NCI-H1417 treated with DMSO at 0.1 percent for 48 hours (cell line): ENCODE measurements at regions not wholly inside any gene's neighbourhood (a gene's known extent, or its start where the extent isn't known, plus 50 kb on each side); places are given as distances from the start of the nearest gene placed in this dataset.
A peak's percentile ranks its signal among the peaks of the same experiment; 100 is the strongest.

Experiments
- DNase-seq: peaks from one replicate; lab custom pipeline; 2025; lab: John Stamatoyannopoulos, UW

DNA sequence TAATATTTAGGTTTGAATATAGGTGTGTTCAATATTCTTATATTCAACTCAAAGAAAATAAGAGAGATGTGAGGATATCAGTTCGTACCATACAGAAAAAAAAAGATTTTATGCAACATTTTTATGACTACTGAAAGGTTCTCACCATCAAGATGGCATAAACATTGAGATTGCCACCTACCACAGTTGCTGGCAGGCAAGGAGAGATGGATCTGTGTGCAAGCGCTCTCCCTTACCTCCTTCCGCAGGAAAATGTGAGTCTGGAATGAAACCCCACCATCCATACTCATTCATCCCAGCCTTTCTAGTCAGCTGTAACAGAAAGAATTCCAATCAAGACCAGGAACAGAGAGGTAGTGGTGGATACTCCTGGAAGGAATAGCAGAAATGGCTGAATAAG lies 376.9 kb downstream of the PPP3CA start:
- DNase-seq, result no peak

DNA sequence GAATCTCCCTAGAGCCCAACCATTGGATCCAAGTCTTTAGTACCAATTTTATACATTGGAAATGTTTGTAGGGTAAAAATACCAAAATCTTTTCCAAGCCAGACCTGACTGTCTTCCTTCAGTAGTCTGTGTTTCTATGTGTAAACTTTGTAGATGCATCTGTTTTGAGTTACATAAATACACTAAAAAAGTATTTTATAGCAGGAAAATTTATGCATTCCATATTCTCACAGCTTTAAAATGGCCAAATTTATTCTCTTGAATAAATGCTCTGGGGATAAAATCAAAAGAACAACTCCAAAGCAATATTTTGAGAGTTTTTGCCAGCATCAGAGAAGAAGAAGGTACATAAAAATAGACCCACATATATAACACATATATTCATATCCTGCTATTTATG lies 377.4 kb downstream of the PPP3CA start:
- no peak for DNase-seq

DNA sequence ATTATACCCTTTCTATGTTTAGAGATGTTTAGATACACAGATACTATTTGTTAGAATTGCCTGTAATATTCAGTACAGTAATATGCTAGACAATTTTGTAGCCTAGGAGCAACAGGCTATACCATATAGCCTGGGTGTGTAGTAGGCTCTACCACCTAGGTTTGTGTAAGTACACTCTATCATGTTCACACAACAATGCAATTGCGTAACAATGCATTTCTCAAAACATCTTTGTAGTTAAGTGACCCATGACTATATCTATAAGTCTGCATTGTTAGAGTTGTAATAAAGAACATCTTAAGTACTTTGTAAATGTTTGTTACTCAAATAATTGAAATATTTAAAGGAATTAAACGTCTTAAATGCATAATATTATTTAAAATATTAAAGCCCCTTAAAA lies 379.3 kb downstream of the PPP3CA start:
- DNase-seq, result no peak

DNA sequence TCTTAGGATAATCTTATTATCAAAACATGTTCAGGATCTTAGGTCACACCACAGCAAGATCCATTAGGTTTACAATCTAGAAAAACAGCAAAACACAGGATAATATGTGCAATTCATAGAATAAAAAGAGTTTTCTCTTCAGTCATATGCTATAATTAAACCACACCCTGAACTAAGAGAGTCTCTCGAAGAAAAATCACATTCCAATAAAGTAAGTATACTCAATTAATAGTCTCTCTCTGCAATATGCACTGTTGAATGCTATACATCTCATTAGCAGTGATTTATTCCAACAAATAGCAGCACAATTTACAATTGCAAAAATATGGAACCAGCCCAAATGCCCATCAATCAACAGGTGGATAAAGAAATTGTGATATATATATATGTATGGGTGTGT lies 383.7 kb downstream of the PPP3CA start:
- no peak for DNase-seq

DNA sequence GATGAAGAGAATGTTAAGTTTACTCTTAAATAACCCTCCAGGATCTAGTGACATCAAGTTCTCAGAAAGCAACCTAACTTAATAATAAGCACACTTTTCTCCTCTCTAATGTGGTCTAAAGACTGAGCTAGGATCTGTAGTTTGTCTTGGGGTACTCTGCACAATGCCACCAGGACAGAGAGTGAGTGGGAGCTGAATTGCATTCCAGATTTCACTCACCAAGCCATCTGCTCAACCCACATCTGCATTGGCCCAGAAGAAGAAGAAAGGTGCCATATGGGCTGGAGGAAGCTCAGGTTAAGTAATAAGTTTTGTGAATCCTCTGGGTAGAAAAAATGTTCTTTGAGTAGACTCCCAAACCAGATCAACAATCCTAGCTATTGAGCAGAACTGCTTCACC lies 384.6 kb downstream of the PPP3CA start:
- DNase-seq, result no peak

DNA sequence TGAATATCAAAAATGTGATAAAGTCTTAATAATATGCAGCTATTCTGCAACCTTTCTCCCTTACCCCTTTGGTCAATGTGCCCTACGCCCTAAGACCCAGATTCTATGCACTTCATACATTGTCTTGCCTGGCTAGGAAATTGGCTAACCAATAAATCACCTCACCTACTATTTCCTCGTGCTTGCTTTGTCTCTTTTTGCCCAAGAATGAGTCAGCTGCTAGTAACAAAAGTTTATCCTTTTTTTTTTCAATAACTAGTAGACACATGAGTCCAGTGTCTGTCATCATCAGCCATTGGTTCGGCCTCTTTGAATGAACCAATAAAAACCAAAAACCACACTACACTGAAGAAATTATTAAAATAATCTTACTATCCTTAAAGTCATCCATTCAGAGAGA lies 387.1 kb downstream of the PPP3CA start:
- DNase-seq, result no peak

DNA sequence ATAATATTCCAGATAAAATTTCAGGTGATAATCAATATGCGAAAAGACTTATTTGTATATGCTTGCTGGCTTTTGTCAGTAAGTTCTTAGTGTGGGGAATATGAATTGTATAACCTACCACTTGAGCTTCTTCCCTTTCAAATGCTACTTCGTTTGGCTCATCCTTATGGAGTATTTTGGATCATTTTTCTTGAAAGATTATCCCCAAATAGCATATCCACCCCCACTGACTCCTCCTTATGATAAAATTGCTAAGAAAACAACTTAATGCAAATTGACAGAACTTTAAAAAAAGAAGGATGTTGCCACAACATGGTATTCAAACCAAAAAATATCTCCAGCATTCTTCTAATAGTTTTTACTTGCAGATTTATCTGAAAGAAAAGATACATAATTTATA lies 393.3 kb downstream of the PPP3CA start:
- DNase-seq, result no peak

DNA sequence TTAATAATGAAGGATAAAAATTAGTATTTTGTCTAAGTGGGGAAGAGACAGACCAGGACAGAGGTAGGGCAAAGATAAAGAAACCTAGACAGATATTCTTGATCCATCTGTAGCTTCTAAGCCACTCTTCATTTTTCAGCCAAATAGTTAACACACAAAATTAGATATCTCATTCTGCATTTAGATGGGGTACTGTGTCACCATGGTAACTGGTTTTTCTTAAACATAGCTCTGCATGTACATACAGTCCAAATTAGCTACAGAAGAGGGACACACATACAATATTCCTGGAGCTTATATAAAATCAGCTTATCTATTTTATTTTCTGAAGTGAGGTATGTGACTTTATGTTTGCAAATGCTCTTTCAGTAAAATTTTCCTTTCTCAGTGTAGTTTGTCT lies 393.7 kb downstream of the PPP3CA start:
- no peak for DNase-seq

DNA sequence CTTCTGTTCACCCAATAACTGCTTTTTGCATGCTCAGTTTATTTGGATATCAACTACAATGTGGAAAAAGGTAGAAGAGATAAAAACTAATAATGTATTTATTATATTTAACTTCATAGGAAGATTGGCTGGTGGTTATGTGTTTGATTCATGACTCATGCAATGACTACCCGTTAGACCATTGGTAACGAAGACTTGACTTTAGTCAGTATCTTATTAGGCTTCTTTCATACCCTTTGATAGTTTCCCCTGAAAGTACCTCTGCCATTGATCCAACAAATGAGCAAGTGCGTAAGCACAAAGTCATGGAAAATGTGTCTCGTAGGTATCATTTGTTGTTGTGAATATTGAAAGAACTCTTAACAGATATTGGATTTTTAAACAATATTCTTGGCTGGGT lies 394.7 kb downstream of the PPP3CA start:
- no peak for DNase-seq

DNA sequence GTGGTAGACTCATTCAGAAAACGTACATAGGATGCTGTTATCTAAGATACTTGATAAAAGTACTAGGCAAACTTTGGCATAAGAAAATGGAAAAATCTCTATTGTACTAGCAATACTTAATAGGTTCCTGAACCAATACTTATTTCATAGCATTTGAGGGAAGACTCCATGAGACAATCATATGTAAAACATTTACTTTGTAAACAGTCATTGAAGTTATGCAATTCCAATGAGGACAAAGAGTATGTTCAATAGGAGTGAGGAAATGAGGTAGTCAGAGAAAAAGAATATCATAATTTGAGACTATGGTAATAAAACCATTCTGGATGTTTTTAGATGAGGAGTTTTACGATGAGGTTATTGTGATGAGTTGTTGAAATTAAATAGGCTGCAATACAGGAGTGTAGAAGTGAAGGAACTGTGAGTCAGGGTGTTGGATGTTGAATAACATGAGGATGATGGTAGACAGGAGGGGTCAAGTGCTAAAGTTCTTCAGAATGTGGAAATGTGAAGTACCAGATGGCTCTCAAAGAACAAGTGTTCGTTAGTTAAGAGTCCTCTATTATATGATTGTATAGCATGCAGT lies 397.9 kb downstream of the PPP3CA start:
- DNase-seq, result no peak

DNA sequence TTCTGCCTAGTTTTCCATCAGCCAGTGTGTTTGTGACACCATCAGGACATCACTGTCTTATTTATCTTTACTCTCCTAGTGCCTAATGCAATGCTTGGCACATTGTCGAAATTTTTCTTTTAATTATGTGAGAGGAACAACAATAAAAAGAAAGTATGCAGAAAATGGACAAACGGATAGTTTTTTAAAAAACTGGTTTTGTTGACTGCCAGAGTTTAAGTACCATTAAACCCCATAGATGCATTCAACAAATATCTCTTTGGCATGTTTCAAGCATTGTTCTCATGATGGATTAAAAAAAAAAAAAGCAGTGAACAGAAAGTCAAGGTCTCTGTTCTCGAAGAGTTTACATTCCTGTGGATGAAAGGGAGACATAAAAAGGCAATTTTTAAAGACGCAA lies 398.4 kb downstream of the PPP3CA start:
- DNase-seq, result no peak

DNA sequence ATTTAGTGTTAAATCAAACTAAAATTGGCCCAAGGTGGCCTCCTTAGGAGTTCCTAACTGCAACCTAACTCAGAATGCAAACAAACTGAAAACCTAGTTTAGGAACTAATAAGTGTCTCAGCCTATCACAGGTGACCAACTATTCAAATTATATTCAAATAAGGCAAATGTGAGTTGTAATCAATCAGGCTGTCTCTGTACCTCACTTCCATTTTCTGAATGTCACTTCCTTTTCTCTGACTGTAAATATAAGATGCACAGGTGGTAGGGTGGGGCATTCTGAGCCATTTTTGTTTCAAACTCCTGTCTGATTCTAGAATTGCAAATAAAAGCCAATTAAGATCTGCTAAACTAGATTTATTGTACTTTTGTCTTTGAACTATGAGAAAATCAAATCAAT lies 401.5 kb downstream of the PPP3CA start:
- no peak for DNase-seq

DNA sequence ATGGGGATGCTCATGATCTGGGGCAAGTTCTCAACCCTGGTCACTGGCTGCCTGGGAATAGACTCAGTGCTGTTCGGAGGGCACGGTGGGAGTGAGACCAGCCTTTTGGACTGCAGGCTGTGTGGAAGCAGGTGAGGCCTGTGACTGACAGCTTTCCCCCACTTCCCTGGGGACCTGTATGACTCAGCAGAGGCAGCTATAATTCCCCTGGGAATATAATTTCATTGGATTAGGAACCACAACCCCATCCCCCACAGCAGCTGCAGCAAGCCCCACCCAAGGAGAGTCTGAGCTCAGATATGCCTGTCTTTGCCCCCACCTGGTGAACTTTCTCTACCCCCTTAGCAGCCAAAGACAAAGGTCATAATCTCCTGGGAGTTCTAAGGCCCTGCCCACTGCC lies 408.6 kb downstream of the PPP3CA start:
- DNase-seq, result no peak

DNA sequence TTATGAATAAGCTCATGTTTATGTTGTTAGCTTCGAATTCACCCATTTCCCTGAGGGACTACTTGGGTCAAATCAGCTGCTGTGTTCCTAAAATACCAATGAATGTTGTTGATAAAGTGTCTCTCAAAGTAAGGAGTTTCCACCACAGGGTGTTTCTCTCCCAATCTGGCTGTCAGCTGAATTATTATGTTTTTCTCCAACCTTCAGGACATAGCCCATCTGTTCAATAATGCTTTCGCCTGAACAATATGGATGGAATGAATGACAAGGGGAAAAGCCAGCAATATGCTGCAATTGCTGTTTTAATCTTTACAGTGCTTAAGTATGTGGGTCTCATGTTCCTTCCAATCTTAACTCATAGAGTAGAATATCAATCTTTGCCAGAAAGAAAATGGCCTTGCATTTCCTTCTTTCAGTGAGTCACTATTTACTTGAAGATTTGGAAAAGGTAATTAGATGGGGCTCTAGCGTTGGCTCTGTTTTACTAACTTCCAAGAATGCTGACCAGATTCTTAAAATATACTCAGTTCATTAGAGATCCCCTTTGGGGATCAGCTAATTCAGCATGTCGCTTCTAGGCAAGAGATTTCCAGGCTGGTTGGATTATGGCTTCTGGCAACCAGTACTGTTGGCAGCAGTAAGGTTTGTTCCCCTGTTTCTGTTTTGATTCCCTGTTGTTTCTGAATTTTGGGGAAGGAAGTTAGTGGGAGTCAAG lies 410.5 kb downstream of the PPP3CA start:
- DNase-seq, result no peak

DNA sequence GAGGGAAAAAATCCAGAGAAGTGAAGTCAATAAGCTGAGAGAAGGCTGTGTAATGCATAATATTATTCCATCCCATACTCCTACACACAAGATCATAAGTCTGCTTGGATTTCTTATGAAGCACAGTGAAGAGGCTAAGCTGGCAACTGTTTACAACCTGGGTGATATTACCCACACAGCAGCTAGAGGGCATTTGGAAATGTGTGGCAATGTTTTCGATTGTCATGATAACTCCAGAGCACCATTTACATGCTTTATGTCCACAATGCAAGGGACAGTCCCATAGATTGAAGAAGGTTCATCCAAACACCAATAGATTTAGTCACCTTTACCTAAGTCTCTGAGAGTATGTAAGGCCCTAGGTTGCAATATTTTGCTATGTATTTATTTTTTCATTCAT lies 412.2 kb downstream of the PPP3CA start:
- DNase-seq, result no peak

DNA sequence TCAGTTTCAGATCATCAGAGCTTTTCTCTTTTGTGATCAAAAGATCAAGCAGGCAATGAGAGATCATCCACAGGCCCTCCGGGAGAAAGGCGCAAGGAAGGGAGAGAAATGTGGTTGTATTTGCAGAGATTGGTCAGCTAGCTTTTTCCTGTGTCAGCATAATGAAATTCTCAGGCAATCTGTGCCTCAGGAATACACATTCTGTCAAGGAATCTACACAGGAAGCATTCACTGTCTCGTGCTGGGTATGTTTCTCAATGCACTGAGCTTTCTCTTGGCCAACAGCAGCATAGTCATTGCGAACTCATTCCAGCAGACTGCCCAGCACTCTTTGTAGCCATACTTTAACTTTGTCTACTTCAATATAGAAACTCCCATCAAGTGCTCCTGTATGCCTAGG lies 413.7 kb downstream of the PPP3CA start:
- no peak for DNase-seq

DNA sequence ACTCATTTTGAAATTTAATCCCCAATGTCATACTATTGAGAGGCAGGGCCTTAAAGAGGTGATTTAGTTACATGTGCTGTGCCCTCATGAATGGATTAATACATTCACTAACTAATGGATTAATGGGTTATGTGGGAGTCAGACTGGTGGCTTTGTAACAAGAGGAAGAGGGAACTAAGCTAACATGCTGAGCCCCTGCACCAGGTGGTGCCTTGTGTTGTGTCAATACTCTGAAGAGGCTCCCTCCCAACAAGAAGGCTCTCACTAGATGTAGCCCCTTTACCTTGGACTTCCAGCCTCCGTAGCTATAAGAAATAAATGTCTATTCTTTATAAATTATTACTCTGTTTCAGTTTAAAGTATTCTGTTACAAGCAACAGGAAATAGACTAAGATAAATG lies 411.9 kb upstream of the EMCN start:
- peak; percentile 67 for DNase-seq

DNA sequence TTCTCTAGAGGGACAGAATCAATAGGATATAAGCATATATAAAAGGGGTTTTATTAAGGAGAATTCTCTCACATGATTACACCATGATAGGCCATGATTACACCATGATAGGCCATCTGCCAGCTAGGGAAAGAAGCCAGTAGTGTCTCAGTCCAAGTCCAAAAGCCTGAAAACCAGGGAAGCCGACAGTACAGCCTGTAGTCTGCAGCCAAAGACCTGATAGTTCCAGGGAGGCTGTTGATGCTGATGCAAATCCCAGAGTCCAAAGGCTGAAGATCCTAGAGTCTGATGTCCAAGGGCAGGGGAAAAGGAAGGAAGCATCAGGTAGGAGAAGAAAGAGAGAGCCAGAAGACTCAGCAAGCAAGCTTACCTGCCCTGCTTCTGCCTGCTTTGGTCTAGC lies 411.3 kb upstream of the EMCN start:
- DNase-seq, result no peak

DNA sequence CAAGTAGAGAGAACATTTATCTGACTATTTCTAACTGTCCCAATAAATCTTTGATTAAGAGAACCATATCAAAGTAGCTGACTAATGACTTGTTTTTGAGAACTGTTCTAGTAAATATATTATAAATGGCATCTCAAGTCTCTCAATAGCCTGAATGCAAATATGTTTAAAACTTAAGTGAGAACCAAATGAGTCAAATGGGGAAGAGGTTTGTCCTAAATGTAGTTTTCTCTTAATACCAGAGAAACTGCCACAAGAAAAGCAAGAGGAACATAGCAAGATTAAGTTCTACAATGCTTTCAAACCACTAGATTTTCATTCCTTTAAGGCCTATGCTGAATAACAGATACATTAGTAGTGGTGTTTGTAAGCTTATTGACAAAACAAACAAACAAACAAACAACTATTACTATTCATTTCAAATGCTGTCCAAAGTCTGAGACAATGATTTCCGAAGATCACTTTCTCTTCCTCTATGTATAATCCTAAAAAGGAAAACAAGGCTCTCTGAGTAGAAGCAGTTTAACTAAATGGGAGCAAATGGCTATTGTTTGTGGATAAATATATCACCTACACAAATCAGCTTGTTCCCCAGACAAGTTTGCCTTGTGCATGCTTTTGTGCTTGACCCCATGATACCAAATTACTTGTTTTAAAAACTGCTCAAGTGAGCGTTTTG lies 408.4 kb upstream of the EMCN start:
- DNase-seq, result no peak

DNA sequence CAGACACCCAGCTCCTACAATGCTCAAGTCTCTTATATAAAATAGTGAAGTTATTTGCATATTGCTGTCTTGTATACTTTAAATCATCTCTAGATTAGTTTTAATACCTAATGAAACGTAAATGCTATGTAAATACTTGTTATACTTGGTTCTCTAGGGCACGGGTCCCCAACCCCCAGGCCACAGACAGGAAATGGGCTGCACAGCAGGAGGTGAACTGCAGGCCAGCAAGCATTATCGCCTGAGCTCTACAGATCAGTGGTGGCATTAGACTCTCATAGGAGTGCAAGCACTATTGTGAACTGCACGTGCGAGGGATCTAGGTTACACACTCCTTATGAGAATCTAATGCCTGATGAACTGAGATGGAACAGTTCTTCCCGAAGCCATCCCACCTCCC lies 395.9 kb upstream of the EMCN start:
- no peak for DNase-seq

DNA sequence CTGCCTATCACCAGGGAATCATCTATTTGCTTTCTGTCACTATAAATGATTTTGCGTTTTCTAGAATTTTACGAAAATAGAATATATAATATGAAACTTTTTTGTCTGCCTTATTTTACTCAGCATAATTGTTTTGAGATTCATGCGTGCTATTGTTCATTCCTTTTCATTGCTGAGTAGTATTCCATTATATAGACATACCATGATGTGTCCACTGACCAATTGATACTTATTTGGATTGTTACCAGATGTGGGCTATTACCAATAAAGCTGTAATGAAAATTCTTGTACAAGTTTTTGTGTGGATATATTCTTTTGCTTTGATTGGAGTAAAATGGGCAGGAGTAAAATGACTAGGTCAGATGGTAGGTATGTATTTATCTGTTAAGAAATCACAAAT lies 390.7 kb upstream of the EMCN start:
- no peak for DNase-seq

DNA sequence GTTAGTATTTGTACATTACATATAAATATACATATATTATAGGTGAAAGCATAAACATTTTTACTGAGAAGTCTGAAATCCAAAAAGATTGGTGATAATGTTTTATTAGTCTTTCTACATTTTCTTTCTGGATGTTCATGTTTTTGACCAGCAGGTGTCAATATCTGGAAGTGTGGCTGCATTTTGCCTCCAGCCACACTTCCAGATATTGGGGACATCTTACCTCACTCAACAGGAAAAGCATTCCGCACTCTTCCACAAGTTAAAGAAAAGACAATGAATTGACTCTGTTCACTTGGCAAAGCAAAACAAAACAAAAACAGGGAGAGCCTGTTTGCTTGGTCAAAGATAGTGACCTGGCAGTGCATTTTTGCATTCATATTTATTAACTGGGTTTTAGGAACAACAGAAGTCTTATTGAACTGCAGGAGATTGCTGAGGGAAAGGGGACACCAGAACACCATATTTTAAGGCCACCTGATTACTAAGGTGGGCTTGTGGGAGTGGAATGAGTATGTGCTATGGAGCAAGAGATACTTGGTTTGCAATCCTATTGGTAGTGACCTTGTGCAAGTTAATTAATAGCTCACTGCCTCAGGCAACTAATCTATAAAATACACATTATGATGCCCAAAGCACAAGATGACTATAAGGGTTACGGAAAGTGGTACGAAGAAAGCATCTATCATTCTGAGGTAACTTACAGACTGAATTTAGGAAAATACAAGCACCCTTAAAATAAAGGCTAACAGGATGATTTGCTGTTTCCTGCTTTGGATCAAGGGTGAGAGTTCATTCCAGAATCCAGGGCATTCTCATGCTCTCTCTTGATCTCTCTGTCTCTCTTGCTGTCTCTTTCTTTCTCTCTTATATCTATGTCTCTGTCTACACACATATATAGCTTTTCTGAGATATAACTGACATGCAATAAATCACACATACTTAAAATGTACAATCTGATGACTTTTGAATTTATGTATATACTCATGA lies 389.9 kb upstream of the EMCN start:
- DNase-seq, result no peak

DNA sequence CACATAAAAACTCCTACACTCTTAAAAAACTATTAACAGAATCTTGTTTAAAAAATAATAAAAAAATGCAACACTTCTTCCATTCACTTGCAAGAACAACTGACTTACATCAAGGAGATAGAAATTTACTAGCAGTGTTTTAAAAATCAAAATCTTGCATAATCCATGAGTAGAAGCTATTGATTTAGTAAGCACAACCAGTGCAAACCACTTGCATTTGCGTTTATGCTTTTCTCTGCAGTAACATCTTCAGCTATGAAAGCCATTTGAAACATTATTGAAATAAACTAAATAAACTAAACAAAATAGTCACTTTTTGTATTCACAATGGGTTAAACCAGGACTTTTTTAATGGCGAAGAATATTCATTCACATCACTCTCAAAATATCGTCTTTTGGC lies 389.2 kb upstream of the EMCN start:
- no peak for DNase-seq
